NB4 (cell line): ENCODE measurements at regions not wholly inside any gene's neighbourhood (a gene's known extent, or its start where the extent isn't known, plus 50 kb on each side); places are given as distances from the start of the nearest gene placed in this dataset.

Experiments used
- POLR2A ChIP-seq: IDR thresholded peaks from 2 replicates; pipeline ENCODE4 v1.6.1; 2011; ENCODE audit warnings: mild to moderate bottlenecking; ENCODE audit not compliant: insufficient read length; ENCODE audit errors: extremely low read depth
- TF ChIP-seq, protein P1 (sequence below): IDR thresholded peaks from one replicate; pipeline ENCODE4 v1.5.1; 2012; ENCODE audit warnings: low read depth, low read length

DNA sequence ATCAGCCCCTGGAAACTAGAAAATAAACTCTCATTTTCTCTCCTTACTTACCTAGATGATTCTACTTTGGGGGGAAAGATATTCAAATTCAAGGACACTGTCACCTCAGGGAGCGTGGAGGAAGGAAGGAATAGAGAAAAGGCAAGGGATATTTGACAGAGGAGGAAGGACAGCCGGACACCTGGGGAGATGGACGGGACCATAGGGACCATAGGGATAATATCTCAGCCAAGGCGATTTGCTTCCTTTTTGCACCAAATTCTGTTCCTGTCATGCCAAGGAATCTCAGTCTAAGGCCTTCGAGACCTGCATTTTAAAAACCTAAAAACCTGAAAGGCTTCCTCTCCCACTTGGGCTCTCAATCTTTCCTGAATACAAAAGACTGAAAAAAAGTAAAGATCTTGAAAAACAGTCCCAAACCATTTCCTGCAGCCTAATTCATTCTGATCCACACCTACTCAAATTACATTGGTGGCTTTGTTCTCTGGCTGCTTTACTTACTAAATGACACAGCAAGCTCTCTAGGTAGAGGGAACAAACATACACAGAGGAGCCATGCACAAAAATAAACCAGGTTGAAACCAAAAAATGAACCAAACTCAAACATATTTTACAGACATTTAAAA, 73.9 kb upstream of the SLC24A5 start:
- TF ChIP-seq, protein P1, sequence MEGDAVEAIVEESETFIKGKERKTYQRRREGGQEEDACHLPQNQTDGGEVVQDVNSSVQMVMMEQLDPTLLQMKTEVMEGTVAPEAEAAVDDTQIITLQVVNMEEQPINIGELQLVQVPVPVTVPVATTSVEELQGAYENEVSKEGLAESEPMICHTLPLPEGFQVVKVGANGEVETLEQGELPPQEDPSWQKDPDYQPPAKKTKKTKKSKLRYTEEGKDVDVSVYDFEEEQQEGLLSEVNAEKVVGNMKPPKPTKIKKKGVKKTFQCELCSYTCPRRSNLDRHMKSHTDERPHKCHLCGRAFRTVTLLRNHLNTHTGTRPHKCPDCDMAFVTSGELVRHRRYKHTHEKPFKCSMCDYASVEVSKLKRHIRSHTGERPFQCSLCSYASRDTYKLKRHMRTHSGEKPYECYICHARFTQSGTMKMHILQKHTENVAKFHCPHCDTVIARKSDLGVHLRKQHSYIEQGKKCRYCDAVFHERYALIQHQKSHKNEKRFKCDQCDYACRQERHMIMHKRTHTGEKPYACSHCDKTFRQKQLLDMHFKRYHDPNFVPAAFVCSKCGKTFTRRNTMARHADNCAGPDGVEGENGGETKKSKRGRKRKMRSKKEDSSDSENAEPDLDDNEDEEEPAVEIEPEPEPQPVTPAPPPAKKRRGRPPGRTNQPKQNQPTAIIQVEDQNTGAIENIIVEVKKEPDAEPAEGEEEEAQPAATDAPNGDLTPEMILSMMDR: no peak
- no peak for TF ChIP-seq POLR2A
